C1 segment of cervical spinal cord (tissue), 14 donors: ENCODE measurements at regions not wholly inside any gene's neighbourhood (a gene's known extent, or its start where the extent isn't known, plus 50 kb on each side); places are given as distances from the start of the nearest gene placed in this dataset.

Source experiments
- DNase-seq, 14 donors: peaks; one replicate each; lab custom pipeline; 2025; lab: John Stamatoyannopoulos, UW

GRCh38 chr6:138692058-138692977 lies 81.3 kb upstream of the CCDC28A start:
- DNase-seq = peak in 12 of 14 donors; percentile 14 to 79 (median 63)

DNA sequence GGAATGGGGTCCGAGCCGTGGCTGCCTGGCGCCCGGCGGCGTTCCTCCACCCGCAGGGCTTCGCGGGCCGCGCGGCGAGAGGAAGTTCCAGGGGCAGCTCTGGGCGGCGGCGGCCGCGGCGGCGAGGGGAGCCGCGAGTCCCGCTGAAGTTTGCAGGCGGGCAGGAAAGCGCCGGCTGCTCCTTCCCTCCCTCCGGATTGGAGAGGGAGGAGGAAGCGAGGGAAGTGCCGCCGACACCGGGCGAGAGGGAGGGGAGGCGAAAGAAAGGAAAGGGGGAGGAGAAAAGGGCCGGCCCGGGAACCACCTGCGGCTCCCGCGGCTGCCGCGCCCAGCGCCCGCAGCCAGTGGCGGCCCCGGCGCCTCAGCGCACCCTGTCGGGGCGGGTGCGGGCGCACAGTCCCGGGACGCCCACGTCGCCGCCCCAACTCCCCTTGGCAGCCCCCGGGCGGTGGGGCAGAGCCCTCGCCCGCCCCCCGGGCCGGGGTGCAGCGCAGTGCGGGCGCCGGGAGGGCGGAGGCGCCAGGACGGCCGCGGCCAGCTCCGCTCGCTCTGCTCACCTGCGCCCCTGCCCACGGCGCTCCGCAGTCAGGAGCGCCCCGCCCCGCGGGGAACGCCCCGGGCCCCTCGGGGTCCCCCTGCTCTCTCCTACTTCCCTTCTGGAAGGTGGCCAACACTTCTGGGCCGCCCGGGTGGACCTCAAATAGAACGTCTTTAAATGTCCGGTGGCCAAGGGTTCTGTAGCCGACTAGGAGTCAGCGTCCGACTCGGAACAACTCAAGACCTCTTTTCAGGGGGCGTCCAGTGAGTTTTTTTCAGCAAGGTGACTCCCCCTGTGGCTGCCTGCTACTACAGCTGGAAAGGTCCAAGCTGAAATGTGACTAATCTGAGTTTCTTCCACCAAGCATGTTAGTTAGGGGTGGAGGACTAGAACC lies 80.3 kb upstream of the CCDC28A start:
- DNase-seq = peak in 5 of 14 donors; percentile 24 to 66 (median 44)

DNA sequence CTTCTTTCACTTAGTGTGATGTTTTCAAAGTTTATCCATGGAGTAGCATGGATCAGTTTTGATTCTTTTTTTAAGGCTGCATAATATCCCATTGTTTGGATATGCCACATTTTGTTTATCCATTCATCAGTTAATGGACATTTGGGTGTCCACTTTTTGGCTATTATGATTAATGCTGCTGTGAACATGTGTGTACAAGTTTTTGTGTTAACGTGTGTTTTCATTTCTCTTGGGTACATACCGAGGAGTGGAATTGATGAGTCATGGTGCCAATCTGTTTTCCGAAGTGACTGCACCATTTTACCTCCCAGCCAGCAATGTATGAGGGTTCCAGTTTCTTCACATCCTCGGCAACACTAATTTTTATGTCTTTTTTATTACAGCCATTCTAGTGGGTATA lies 78.4 kb upstream of the CCDC28A start:
- DNase-seq = no peak

DNA sequence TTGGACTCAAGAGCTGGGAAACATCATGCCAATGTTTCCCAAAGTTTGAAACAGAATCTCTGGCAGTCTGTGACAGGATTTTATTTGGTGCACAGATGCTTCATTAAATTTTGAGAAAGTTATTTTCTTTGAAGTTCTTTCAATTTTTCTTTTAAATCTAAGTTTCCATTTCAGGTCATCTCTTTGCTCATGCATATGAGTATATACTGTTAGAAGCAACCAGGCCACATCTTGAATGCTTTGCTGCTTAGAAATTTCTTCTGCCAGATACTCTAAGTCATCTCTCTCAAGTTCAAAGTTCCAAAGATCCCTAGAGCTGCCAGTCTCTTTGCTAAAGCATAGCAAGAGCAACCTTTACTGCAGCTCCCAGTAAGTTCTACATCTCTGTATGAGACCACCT lies 59.1 kb upstream of the CCDC28A start:
- no peak for DNase-seq

DNA sequence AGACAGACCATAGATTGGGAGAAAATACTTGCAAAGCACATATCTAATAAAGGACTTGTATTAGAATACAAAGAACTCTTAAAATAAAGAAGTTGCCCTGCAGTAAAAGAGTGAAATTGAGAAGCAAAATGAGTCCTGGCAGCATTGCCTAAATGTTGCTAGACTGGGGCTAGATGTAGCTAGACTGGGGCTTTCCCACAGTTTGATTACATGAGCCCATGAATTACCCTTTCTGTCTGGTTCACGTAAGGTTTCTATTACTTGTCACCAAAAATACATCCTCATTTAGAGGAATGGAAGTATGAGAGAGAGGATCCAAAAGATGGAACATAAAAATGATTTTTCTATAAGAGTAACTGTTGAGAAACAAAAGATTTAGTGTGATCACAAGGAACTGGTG lies 57.6 kb upstream of the CCDC28A start:
- DNase-seq = no peak

DNA sequence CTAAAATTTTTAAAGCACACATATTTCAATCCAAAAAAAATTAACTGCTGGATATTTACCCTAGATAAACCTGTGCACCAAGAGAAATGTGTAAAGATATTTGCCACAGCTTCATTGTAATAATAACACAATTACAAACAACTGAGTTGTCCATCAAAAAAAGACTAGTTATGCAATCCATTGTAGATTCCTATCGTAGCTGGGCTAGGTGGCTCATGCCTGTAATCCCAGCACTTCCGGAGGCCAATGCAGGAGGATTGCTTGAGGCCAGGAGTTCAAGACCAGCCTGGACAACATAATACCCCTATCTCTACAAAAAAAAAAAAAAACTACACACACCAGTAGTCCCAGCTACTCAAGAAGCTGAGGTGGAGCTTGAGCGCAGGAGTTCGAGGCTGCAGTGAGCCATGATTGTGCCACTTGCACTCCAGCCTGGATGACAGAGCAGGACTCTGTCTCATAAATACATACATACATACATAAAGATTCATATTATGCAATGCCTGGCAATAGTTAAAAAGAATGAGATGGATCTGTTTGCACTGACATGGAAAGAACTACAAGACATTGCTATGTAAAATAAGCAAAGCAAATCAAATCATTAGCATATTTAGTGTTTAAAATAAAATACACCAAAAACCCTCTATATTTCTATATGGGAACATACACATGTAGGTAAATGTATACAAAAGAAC lies 56.5 kb upstream of the CCDC28A start:
- no peak for DNase-seq

DNA sequence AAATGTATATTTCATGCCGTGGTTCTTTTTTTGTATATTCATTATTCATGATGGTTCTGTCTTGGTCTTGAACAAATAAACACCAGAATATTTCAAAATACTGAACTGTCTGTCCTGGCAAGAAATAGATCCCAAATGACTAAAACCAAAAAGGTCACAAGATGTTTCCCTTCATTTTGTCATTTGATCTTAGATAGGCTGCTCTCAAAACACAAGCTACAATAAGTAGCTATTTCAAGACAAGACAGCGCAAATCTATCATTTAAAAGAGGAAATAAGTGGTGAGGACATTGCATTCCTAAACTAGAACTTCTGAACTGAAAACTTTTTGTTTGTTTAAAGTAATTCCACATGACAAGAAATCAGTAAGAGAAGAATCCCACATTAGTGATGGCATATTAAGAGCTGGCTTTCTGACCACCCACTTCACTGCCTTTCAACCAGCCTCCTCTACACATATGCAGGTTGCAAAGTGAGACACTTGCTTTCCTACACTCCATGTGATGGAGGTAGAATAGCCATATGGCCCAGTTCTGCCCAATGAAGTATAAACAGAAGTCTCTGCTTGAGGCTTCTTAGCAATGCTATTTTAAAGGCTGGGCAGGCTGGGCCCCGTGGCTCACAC lies 54.4 kb upstream of the CCDC28A start:
- peak in 2 of 14 donors; percentile 1 to 12 for DNase-seq

DNA sequence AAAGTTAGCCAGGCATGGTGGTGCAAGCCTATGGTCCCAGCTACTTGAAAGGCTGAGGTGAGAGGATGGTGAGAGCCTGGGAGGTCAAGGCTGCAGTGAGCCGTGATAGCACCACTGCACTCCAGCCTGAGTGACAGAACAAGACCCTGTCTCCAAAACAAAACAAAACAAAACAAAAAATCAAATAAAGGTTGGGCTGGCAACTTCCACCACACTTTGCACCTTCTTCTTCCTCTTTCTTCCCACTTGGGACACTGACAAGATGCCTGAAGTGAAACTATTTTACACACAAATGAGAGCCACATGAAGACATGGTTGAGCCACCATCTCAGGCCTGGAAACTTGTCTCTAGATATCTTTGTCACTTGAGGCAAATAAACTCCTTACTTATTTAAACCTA lies 53.8 kb upstream of the CCDC28A start:
- no peak for DNase-seq

DNA sequence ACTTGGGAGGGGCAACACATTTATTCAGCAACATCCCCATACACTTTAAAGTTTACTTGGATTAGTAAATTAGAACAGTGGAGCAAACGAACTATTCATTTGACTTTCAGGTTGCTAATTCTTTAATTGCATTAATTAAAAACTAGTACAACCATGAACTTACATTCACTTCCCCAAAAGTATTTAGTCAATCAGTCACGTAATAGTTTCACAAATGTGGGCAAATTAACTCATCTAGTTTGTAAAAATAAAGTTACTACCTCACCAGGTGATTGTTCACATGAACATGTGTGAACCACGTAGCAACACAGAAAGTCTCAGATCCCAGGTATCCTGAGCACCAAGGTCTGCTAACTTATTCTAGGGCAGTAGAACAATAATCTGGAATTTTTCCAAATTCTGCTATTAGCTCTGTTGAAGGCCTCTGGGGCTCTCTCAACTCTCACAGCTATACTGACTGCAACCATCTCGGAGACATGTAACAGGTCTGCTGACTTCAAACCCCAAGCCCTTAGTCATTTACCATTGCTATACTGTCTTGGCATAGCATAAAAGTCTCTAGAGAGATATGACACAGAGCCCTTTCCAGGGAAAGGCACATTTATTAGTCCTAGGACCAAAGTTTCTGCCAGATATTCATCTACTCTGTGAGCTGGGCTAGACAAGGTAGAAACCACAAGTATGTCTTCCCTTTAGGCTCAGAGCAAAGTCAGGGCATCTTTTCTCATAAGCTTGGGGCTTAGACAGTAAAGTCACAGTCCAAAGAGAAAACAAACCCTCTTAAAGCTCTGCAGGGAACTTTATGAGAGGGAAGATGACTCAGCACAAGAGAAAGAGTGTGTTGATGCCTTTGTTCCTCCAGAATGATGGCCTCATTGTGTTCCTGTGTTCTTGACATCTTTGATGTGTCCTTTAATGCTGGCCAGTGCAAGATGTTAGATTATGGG lies 50.9 kb upstream of the CCDC28A start:
- DNase-seq = peak in 3 of 14 donors; percentile 1 to 24 (median 12)
